SK-N-SH (cell line): ENCODE measurements at regions not wholly inside any gene's neighbourhood (a gene's known extent, or its start where the extent isn't known, plus 50 kb on each side); places are given as distances from the start of the nearest gene placed in this dataset.

Source experiments
- CTCF ChIA-PET: fragments of 300-600, 350-600 bp; formaldehyde crosslinking; extraction: SDS; loops from one replicate; lab custom pipeline; 2021; lab: Yijun Ruan, JAX
- POLR2A ChIA-PET: fragments of 350-600 bp; sonication (Branson Sonifier 250); formaldehyde crosslinking; extraction: SDS; loops from one replicate; lab custom pipeline; 2020; ENCODE audit warnings: antibody characterized with exemption, inconsistent platforms; lab: Yijun Ruan, JAX
- DNase-seq: peaks from one replicate; pipeline ENCODE4 v3.0.0; 2012
- H2AFZ ChIP-seq: fragments of 200-600 bp; sonication (generic); 2 replicates; pipeline ENCODE4 v1.8.1; 2016; ENCODE audit warnings: antibody characterized with exemption, mild to moderate bottlenecking, low read depth
- H3F3A ChIP-seq: fragments of 200-600 bp; sonication (generic); replicated peaks from 2 replicates; pipeline ENCODE3; 2016; ENCODE audit warnings: antibody characterized with exemption, mild to moderate bottlenecking; ENCODE audit not compliant: insufficient read depth
- H3K27ac ChIP-seq, 2 experiments: fragments of 200-500 bp in 1 of 2; fragments of 200-600 bp in 1 of 2; sonication (Bioruptor generic) in 1 of 2; sonication (generic), shearing (Covaris generic) in 1 of 2; 2 replicates each; pipeline versions ENCODE4 v1.5.1 to v1.6.1; 2014 to 2016; ENCODE audit warnings: low read depth in 2 of 2, inconsistent platforms in 1 of 2, low read length in 1 of 2, mild to moderate bottlenecking in 1 of 2, mixed read lengths in 1 of 2
- H3K27me3 ChIP-seq: fragments of 200-600 bp; sonication (generic), shearing (Covaris generic); 2 replicates; pipeline ENCODE4 v1.6.1; 2016; ENCODE audit warnings: mixed run types; ENCODE audit not compliant: insufficient read depth
- H3K36me3 ChIP-seq, 2 experiments: fragments of 200-500 bp in 1 of 2; fragments of 200-600 bp in 1 of 2; sonication (Bioruptor generic) in 1 of 2; sonication (generic) in 1 of 2; replicated peaks in 1 of 2; 2 replicates each; pipeline versions ENCODE3 to v1.5.1; 2014 to 2016; ENCODE audit warnings: low read length in 1 of 2, mild to moderate bottlenecking in 1 of 2; ENCODE audit not compliant: insufficient read depth in 2 of 2, control insufficient read depth in 1 of 2
- H3K4me1 ChIP-seq, 2 experiments: fragments of 200-500 bp in 1 of 2; fragments of 200-600 bp in 1 of 2; sonication (Bioruptor generic) in 1 of 2; sonication (generic), shearing (Covaris generic) in 1 of 2; 2 replicates each; pipeline versions ENCODE4 v1.5.1 to v1.6.1; 2014 to 2016; ENCODE audit warnings: low read depth in 1 of 2, low read length in 1 of 2, mixed run types in 1 of 2; ENCODE audit not compliant: insufficient read depth in 2 of 2, control insufficient read depth in 1 of 2
- H3K4me2 ChIP-seq: fragments of 200-600 bp; sonication (generic), shearing (Covaris generic); 2 replicates; pipeline ENCODE4 v1.6.1; 2017; ENCODE audit warnings: mixed run types
- H3K4me3 ChIP-seq, 2 experiments: fragments of 200-500 bp in 1 of 2; fragments of 200-600 bp in 1 of 2; sonication (Bioruptor generic) in 1 of 2; sonication (generic), shearing (Covaris generic) in 1 of 2; 2 replicates each; pipeline versions ENCODE4 v1.5.1 to v1.8.1; 2014 to 2016; ENCODE audit warnings: low read depth in 2 of 2, inconsistent platforms in 1 of 2, low read length in 1 of 2, mild to moderate bottlenecking in 1 of 2, mixed read lengths in 1 of 2, moderate library complexity in 1 of 2
- H3K79me2 ChIP-seq: fragments of 200-600 bp; sonication (generic); 2 replicates; pipeline ENCODE4 v1.8.1; 2017; ENCODE audit warnings: mild to moderate bottlenecking; ENCODE audit not compliant: insufficient read depth
- H3K9ac ChIP-seq: fragments of 200-600 bp; sonication (generic); 2 replicates; pipeline ENCODE4 v1.6.1; 2017; ENCODE audit warnings: mixed run types
- H3K9me2 ChIP-seq: fragments of 200-600 bp; sonication (generic); 2 replicates; pipeline ENCODE4 v1.6.1; 2017; ENCODE audit warnings: mixed run types
- H3K9me3 ChIP-seq: fragments of 200-600 bp; sonication (generic); 2 replicates; pipeline ENCODE4 v1.6.1; 2017; ENCODE audit warnings: mixed run types, mild to moderate bottlenecking, moderate library complexity
- H4K20me1 ChIP-seq: fragments of 200-600 bp; sonication (generic); 2 replicates; pipeline ENCODE4 v1.6.1; 2017; ENCODE audit warnings: mild to moderate bottlenecking, mixed run types; ENCODE audit not compliant: insufficient read depth
- CHD2 ChIP-seq: fragments of 150-350 bp; IDR thresholded peaks from 2 replicates; pipeline ENCODE4 v1.6.1; 2018; ENCODE audit warnings: low read length; ENCODE audit not compliant: partially characterized antibody
- ELF1 ChIP-seq: IDR thresholded peaks from 2 replicates; pipeline ENCODE4 v1.4.0; 2012
- EP300 ChIP-seq, 2 experiments: IDR thresholded peaks; 2 replicates each; pipeline versions ENCODE4 v1.4.0 to v1.6.1; 2012; ENCODE audit warnings: borderline replicate concordance in 1 of 2, low read depth in 1 of 2, low read length in 1 of 2
- EZH2phosphoT487 ChIP-seq: fragments of 200-600 bp; sonication (generic); IDR thresholded peaks from 2 replicates; pipeline ENCODE4 v1.6.1; 2017; ENCODE audit warnings: low read depth, mixed run types, mild to moderate bottlenecking, antibody characterized with exemption, moderate library complexity, borderline replicate concordance
- FOSL2 ChIP-seq: IDR thresholded peaks from 2 replicates; pipeline ENCODE4 v1.4.0; 2012; ENCODE audit warnings: low read depth, mild to moderate bottlenecking, moderate library complexity, borderline replicate concordance
- GATA2 ChIP-seq: sonication (generic); formaldehyde crosslinking; IDR thresholded peaks from 2 replicates; pipeline ENCODE4 v1.5.0; 2020; ENCODE audit warnings: mild to moderate bottlenecking, missing genetic modification reagents
- IRF3 ChIP-seq: fragments of 150-350 bp; IDR thresholded peaks from 2 replicates; pipeline ENCODE4 v1.6.1; 2016; ENCODE audit warnings: mild to moderate bottlenecking, low read depth, low read length
- JUND ChIP-seq: IDR thresholded peaks from 2 replicates; pipeline ENCODE4 v1.4.0; 2012
- RAD21 ChIP-seq: IDR thresholded peaks from 2 replicates; pipeline ENCODE4 v1.6.1; 2012; ENCODE audit warnings: mild to moderate bottlenecking, low read length
- RCOR1 ChIP-seq: fragments of 150-350 bp; IDR thresholded peaks from 2 replicates; pipeline ENCODE4 v1.6.1; 2017; ENCODE audit warnings: antibody characterized with exemption, low read length
- SIN3A ChIP-seq: IDR thresholded peaks from 2 replicates; pipeline ENCODE4 v1.6.1; 2012; ENCODE audit warnings: low read depth, mild to moderate bottlenecking, low read length, moderate library complexity, borderline replicate concordance
- SMC3 ChIP-seq: IDR thresholded peaks from 2 replicates; pipeline ENCODE4 v1.6.1; 2012; ENCODE audit warnings: low read depth, low read length, improper control_type of control experiment
- TEAD4 ChIP-seq: IDR thresholded peaks from 2 replicates; pipeline ENCODE4 v1.4.0; 2012; ENCODE audit warnings: mild to moderate bottlenecking, borderline replicate concordance; ENCODE audit not compliant: insufficient read depth
- YY1 ChIP-seq: IDR thresholded peaks from 2 replicates; pipeline ENCODE4 v1.4.0; 2012; ENCODE audit warnings: low read depth, mild to moderate bottlenecking
- WGBS: methylation state at CpG from one replicate; pipeline ENCODE4 v1.1.6; 2017; ENCODE audit warnings: low lambda C conversion rate; 5-methylcytosine and 5-hydroxymethylcytosine counted together
- TF ChIP-seq, protein P1 (sequence below): IDR thresholded peaks from 2 replicates; pipeline ENCODE4 v1.6.1; 2012; ENCODE audit warnings: mild to moderate bottlenecking, low read depth, low read length, moderate library complexity
- TF ChIP-seq, protein P2 (sequence below): IDR thresholded peaks from 2 replicates; pipeline ENCODE4; 2012

- no peak overlapping the region for H3K4me3 ChIP-seq
- no peaks in the 10 kb centered on the region for H3K9me3 ChIP-seq
- TF ChIP-seq ELF1 (no peak), SIN3A (no peak), RAD21 (no peak), EZH2phosphoT487 (no peak), RCOR1 (no peak), JUND (no peak), CHD2 (no peak), EP300 (IDR thresholded peaks at IDR 0.05; ENCODE audit: borderline replicate concordance in 1 of 2, low read depth in 1 of 2, low read length in 1 of 2) (no peak), SMC3 (no peak), IRF3 (no peak), GATA2 (CRISPR knock-in tag) (no peak), YY1 (no peak), TEAD4 (no peak), FOSL2 (no peak)
- TF ChIP-seq, protein P1, sequence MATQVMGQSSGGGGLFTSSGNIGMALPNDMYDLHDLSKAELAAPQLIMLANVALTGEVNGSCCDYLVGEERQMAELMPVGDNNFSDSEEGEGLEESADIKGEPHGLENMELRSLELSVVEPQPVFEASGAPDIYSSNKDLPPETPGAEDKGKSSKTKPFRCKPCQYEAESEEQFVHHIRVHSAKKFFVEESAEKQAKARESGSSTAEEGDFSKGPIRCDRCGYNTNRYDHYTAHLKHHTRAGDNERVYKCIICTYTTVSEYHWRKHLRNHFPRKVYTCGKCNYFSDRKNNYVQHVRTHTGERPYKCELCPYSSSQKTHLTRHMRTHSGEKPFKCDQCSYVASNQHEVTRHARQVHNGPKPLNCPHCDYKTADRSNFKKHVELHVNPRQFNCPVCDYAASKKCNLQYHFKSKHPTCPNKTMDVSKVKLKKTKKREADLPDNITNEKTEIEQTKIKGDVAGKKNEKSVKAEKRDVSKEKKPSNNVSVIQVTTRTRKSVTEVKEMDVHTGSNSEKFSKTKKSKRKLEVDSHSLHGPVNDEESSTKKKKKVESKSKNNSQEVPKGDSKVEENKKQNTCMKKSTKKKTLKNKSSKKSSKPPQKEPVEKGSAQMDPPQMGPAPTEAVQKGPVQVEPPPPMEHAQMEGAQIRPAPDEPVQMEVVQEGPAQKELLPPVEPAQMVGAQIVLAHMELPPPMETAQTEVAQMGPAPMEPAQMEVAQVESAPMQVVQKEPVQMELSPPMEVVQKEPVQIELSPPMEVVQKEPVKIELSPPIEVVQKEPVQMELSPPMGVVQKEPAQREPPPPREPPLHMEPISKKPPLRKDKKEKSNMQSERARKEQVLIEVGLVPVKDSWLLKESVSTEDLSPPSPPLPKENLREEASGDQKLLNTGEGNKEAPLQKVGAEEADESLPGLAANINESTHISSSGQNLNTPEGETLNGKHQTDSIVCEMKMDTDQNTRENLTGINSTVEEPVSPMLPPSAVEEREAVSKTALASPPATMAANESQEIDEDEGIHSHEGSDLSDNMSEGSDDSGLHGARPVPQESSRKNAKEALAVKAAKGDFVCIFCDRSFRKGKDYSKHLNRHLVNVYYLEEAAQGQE, result no peak
- TF ChIP-seq, protein P2, sequence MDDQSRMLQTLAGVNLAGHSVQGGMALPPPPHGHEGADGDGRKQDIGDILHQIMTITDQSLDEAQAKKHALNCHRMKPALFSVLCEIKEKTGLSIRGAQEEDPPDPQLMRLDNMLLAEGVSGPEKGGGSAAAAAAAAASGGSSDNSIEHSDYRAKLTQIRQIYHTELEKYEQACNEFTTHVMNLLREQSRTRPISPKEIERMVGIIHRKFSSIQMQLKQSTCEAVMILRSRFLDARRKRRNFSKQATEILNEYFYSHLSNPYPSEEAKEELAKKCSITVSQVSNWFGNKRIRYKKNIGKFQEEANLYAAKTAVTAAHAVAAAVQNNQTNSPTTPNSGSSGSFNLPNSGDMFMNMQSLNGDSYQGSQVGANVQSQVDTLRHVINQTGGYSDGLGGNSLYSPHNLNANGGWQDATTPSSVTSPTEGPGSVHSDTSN, result no peak
- TF ChIP-seq, all 33 proteins: peak for 0
- Histone ChIP-seq H3F3A (no peaks in the 10 kb centered on the region), H4K20me1 (no peaks in the 10 kb centered on the region), H3K9me2 (no peaks in the 10 kb centered on the region), H3K4me1 (no peaks in the 10 kb centered on the region; a peak in 2 of 4 replicates), H3K27ac (no peak overlapping the region), H2AFZ (no peak overlapping the region), H3K79me2 (no peaks in the 10 kb centered on the region), H3K36me3 (no peaks in the 10 kb centered on the region), H3K9ac (no peak overlapping the region), H3K27me3 (no peaks in the 10 kb centered on the region), H3K4me2 (no peak overlapping the region)
- DNase-seq, result no peak
- ChIA-PET CTCF (interaction anchor here (1.6 to 3.1 kb wide), 2 partner anchors 17 to 38 kb away, joined by 4 to 8 read pairs; no protein-coding TSS in a partner anchor), POLR2A (no interaction called here)
- 45% methylated on average over 2 of the region's 4 CpGs for WGBS
Observed at GRCh38 chr15:47949815-47950214, 171.0 kb upstream of the SLC24A5 start.
